HepG2 (cell line): ENCODE measurements at regions not wholly inside any gene's neighbourhood (a gene's known extent, or its start where the extent isn't known, plus 50 kb on each side); places are given as distances from the start of the nearest gene placed in this dataset.

Experiments
- ATAC-seq: fragments of 200-7000 bp; cut with Tn5 transposase; 3 replicates; pipeline ENCODE4 v1.9.1; 2020; ENCODE audit warnings: mild to moderate bottlenecking, moderate library complexity
- BruUV-seq: library from RNA; stranded (reverse); fragments of 400-500 nt; replicated peaks from 2 replicates; lab custom pipeline; 2021; lab: Mats Ljungman, UMichigan
- CTCF ChIA-PET: fragments of 300-600 bp; formaldehyde crosslinking; extraction: SDS; loops from one replicate; lab custom pipeline; 2021; ENCODE audit warnings: low total read pairs, inconsistent platforms, low intra/inter-chr PET ratio; lab: Yijun Ruan, JAX
- POLR2A ChIA-PET: fragments of 350-600 bp; sonication (Branson Sonifier 250); formaldehyde crosslinking; loops from one replicate; lab custom pipeline; 2020; ENCODE audit warnings: antibody characterized with exemption, inconsistent platforms; lab: Yijun Ruan, JAX
- DNase-seq: peaks from one replicate; pipeline ENCODE4 v3.0.0-alpha.2; 2015; ENCODE audit warnings: low spot score
- FAIRE-seq: peaks from 3 replicates; lab custom pipeline; 2011; peaks lifted over from hg19 to GRCh38; lab: Jason Lieb, UNC
- H2AFZ ChIP-seq: one replicate; pipeline ENCODE4 v1.6.1; 2011; ENCODE audit warnings: low read length, inconsistent platforms
- H3K27ac ChIP-seq: fragments of 300-600 bp; 3 replicates; pipeline ENCODE4 v1.8.0; 2011; ENCODE audit warnings: mixed run types, mild to moderate bottlenecking, mixed read lengths, low read length, inconsistent platforms; ENCODE audit not compliant: insufficient read depth; ENCODE audit errors: extremely low read length
- H3K27me3 ChIP-seq, 2 experiments: fragments of 200-600 bp in 1 of 2; 2 replicates in 1 of 2; 3 replicates in 1 of 2; pipeline versions ENCODE4 v1.6.0 to v1.8.0; 2011; ENCODE audit warnings: low read length in 2 of 2, mild to moderate bottlenecking in 2 of 2, moderate library complexity in 2 of 2, inconsistent platforms in 1 of 2; ENCODE audit not compliant: insufficient read depth in 2 of 2, control insufficient read depth in 1 of 2
- H3K36me3 ChIP-seq, 2 experiments: fragments of 200-600 bp in 1 of 2; replicated peaks in 1 of 2; 2 replicates in 1 of 2; 3 replicates in 1 of 2; pipeline versions ENCODE4 v1.5.1 to v1.8.0; 2011; ENCODE audit warnings: low read length in 2 of 2, inconsistent platforms in 1 of 2; ENCODE audit not compliant: insufficient read depth in 2 of 2, control insufficient read depth in 1 of 2
- H3K4me1 ChIP-seq: 2 replicates; pipeline ENCODE4 v1.5.1; 2012; ENCODE audit warnings: low read length, inconsistent platforms; ENCODE audit not compliant: insufficient read depth
- H3K4me2 ChIP-seq: 2 replicates; pipeline ENCODE4 v1.6.0; 2011; ENCODE audit warnings: low read depth, low read length, inconsistent platforms
- H3K4me3 ChIP-seq, 3 experiments: fragments of 200-600 bp in 1 of 3; sonication (generic), shearing (Covaris generic) in 1 of 3; replicated peaks in 1 of 3; 2 replicates each; pipeline ENCODE4 v1.5.1; 2011 to 2016; ENCODE audit warnings: low read length in 3 of 3, inconsistent platforms in 2 of 3, low read depth in 2 of 3, mild to moderate bottlenecking in 2 of 3, control low read depth in 1 of 3, mixed read lengths in 1 of 3; ENCODE audit not compliant: insufficient read depth in 1 of 3
- H3K79me2 ChIP-seq: one replicate; pipeline ENCODE4 v1.6.1; 2011; ENCODE audit warnings: low read length, inconsistent platforms; ENCODE audit not compliant: insufficient read depth
- H3K9ac ChIP-seq: 2 replicates; pipeline ENCODE4 v1.6.0; 2011; ENCODE audit warnings: mild to moderate bottlenecking, low read depth, low read length, inconsistent platforms; ENCODE audit not compliant: insufficient read depth
- H3K9me3 ChIP-seq: 2 replicates; pipeline ENCODE4 v1.5.1; 2012; ENCODE audit warnings: mild to moderate bottlenecking, low read length
- H4K20me1 ChIP-seq: 2 replicates; pipeline ENCODE4 v1.6.0; 2011; ENCODE audit warnings: inconsistent platforms, mild to moderate bottlenecking, low read length, moderate library complexity; ENCODE audit not compliant: insufficient read depth
- GABPB1 ChIP-seq: IDR thresholded peaks from 2 replicates; pipeline ENCODE4 v1.6.1; 2016; ENCODE audit warnings: mild to moderate bottlenecking, missing genetic modification reagents, moderate library complexity, missing compliant biosample characterization
- HNF4A ChIP-seq: sonication (generic); formaldehyde crosslinking; IDR thresholded peaks from 2 replicates; pipeline ENCODE4 v1.4.0; 2020; ENCODE audit warnings: missing genetic modification reagents
- HNF4G ChIP-seq, 2 experiments: sonication (generic) in 1 of 2; formaldehyde crosslinking in 1 of 2; IDR thresholded peaks; 2 replicates each; pipeline versions ENCODE4 v1.4.0 to v1.6.1; 2011 to 2020; ENCODE audit warnings: borderline replicate concordance in 2 of 2, low read depth in 2 of 2, mild to moderate bottlenecking in 2 of 2, low read length in 1 of 2, missing genetic modification reagents in 1 of 2, moderate library complexity in 1 of 2
- NR2F2 ChIP-seq: IDR thresholded peaks from 2 replicates; pipeline ENCODE4 v1.6.1; 2012; ENCODE audit warnings: low read depth, inconsistent platforms, borderline replicate concordance
- NR2F6 ChIP-seq, 2 experiments: IDR thresholded peaks; 2 replicates each; pipeline ENCODE4 v1.6.1; 2016; ENCODE audit warnings: antibody characterized with exemption in 1 of 2, mild to moderate bottlenecking in 1 of 2
- TCF7 ChIP-seq: sonication (generic); IDR thresholded peaks from 2 replicates; pipeline ENCODE4 v1.6.1; 2016; ENCODE audit warnings: antibody characterized with exemption, low read depth
- ZNF446 ChIP-seq: sonication (generic); formaldehyde crosslinking; IDR thresholded peaks from 2 replicates; pipeline ENCODE4 v1.5.0; 2020; ENCODE audit warnings: mild to moderate bottlenecking, missing genetic modification reagents
- WGBS: methylation state at CpG from one replicate; pipeline ENCODE4 v1.1.6; 2017; ENCODE audit warnings: low lambda C conversion rate; 5-methylcytosine and 5-hydroxymethylcytosine counted together
- in situ Hi-C: cut with HindIII; loops from 2 replicates; pipeline ENCODE4 v1.10.0; 2017; ENCODE audit warnings: low pct_unique_long_range_greater_than_20kb; ENCODE audit not compliant: extremely low pct_ligation_motif_present
- intact Hi-C: fragments of 100-400 bp; cut with micrococcal nuclease; formaldehyde crosslinking; loops from one replicate; pipeline ENCODE4 v1.10.0; 2022; ENCODE audit not compliant: unreplicated experiment
- TF ChIP-seq, protein P1 (sequence below): sonication (generic); formaldehyde crosslinking; IDR thresholded peaks from 2 replicates; pipeline ENCODE4 v1.4.0; 2020; ENCODE audit warnings: low read depth, mild to moderate bottlenecking, missing genetic modification reagents
- TF ChIP-seq, protein P2 (sequence below): sonication (generic); formaldehyde crosslinking; conservative IDR thresholded peaks from 2 replicates; pipeline ENCODE4 v1.4.0; 2020; ENCODE audit warnings: mild to moderate bottlenecking, missing genetic modification reagents, moderate library complexity

- TF ChIP-seq, protein P1, sequence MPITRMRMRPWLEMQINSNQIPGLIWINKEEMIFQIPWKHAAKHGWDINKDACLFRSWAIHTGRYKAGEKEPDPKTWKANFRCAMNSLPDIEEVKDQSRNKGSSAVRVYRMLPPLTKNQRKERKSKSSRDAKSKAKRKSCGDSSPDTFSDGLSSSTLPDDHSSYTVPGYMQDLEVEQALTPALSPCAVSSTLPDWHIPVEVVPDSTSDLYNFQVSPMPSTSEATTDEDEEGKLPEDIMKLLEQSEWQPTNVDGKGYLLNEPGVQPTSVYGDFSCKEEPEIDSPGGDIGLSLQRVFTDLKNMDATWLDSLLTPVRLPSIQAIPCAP (CRISPR knock-in tag), result no peak
Observed at GRCh38 chr3:34351882-34352777, 553.7 kb downstream of the PDCD6IP start (continued).

GRCh38 chr3:34352778-34353331 lies 554.4 kb downstream of the PDCD6IP start:
- in situ Hi-C loops (no loop called here), intact Hi-C loops (no loop called here)
- no peak overlapping the region for H3K9ac ChIP-seq
- H3K9me3 ChIP-seq, result no peaks in the 10 kb centered on the region
- no peak overlapping the region for H3K27ac ChIP-seq
- peaks cover 0 to 1% of the 10 kb centered on the region in 2 experiments; a peak in 1 of 5 replicates for H3K27me3 ChIP-seq
- H2AFZ ChIP-seq, result no peak overlapping the region
- peaks cover 12% of the 10 kb centered on the region; the same call in 1 of the 2 replicates for H3K4me1 ChIP-seq
- peak; percentile 47 for FAIRE-seq
- DNase-seq, result peak; percentile 37
- ChIA-PET CTCF (no interaction called here), POLR2A (no interaction called here)
- H3K4me2 ChIP-seq, result no peak overlapping the region
- no TSS peak for BruUV-seq
- no peaks in the 10 kb centered on the region for H3K36me3 ChIP-seq
- H4K20me1 ChIP-seq, result no peaks in the 10 kb centered on the region
- peak; percentile 85 for ATAC-seq
- TF ChIP-seq HNF4A (CRISPR knock-in tag) (peak; percentile 21; the same call in 1 of the 2 replicates), HNF4G (IDR thresholded peaks at IDR 0.05; ENCODE audit: borderline replicate concordance, low read depth, low read length) (0 out of 2 replicates have a peak, but pooled peaks have one; percentile 2), HNF4G (CRISPR knock-in tag; IDR thresholded peaks at IDR 0.05; ENCODE audit: borderline replicate concordance, low read depth) (no peak), NR2F6 (IDR thresholded peaks at IDR 0.05) (peak; percentile 49), NR2F6 (CRISPR knock-in tag; IDR thresholded peaks at IDR 0.05) (no peak), NR2F2 (peak; percentile 49), GABPB1 (CRISPR knock-in tag) (no peak), ZNF446 (no peak), TCF7 (peak; percentile 54; the same call in 1 of the 2 replicates)
- TF ChIP-seq, protein P2, sequence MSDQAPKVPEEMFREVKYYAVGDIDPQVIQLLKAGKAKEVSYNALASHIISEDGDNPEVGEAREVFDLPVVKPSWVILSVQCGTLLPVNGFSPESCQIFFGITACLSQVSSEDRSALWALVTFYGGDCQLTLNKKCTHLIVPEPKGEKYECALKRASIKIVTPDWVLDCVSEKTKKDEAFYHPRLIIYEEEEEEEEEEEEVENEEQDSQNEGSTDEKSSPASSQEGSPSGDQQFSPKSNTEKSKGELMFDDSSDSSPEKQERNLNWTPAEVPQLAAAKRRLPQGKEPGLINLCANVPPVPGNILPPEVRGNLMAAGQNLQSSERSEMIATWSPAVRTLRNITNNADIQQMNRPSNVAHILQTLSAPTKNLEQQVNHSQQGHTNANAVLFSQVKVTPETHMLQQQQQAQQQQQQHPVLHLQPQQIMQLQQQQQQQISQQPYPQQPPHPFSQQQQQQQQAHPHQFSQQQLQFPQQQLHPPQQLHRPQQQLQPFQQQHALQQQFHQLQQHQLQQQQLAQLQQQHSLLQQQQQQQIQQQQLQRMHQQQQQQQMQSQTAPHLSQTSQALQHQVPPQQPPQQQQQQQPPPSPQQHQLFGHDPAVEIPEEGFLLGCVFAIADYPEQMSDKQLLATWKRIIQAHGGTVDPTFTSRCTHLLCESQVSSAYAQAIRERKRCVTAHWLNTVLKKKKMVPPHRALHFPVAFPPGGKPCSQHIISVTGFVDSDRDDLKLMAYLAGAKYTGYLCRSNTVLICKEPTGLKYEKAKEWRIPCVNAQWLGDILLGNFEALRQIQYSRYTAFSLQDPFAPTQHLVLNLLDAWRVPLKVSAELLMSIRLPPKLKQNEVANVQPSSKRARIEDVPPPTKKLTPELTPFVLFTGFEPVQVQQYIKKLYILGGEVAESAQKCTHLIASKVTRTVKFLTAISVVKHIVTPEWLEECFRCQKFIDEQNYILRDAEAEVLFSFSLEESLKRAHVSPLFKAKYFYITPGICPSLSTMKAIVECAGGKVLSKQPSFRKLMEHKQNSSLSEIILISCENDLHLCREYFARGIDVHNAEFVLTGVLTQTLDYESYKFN (CRISPR knock-in tag), result 0 out of 2 replicates have a peak, but pooled peaks have one; percentile 32
- H3K79me2 ChIP-seq, result no peaks in the 10 kb centered on the region
- 0% methylated on average over 2 of the region's 2 CpGs for WGBS
- no peak overlapping the region for H3K4me3 ChIP-seq
